Mucosa of rectum (tissue), 2 donors: ENCODE measurements at regions not wholly inside any gene's neighbourhood (a gene's known extent, or its start where the extent isn't known, plus 50 kb on each side); places are given as distances from the start of the nearest gene placed in this dataset.
"Not testable (repeated sequence)": the region's sequence is repeated elsewhere in the genome, so short reads cannot be mapped to it uniquely, and the experiment has no call there.

Source experiments
- H3K27ac ChIP-seq, 2 donors: one replicate each; pipeline ENCODE4 v1.7.0; 2013; ENCODE audit warnings: inconsistent platforms in 2 of 2, low read depth in 2 of 2, low read length in 2 of 2
- H3K27me3 ChIP-seq, 2 donors: one replicate each; pipeline ENCODE4 v1.7.0; 2013; ENCODE audit warnings: low read length in 2 of 2; ENCODE audit not compliant: control insufficient read depth in 2 of 2, insufficient read depth in 2 of 2
- H3K36me3 ChIP-seq, 2 donors: one replicate each; pipeline ENCODE4 v1.7.0; 2013; ENCODE audit warnings: low read length in 2 of 2; ENCODE audit not compliant: control insufficient read depth in 2 of 2, insufficient read depth in 2 of 2
- H3K4me1 ChIP-seq, 2 donors: one replicate each; pipeline ENCODE4 v1.7.0; 2013; ENCODE audit warnings: low read length in 2 of 2, mild to moderate bottlenecking in 1 of 2; ENCODE audit not compliant: control insufficient read depth in 2 of 2, insufficient read depth in 2 of 2
- H3K4me3 ChIP-seq, 2 donors: one replicate each; pipeline ENCODE4 v1.7.0; 2013; ENCODE audit warnings: low read length in 2 of 2
- H3K9ac ChIP-seq, 2 donors: one replicate each; pipeline ENCODE4 v1.7.0; 2013; ENCODE audit warnings: low read length in 2 of 2, low read depth in 1 of 2, mild to moderate bottlenecking in 1 of 2
- H3K9me3 ChIP-seq, 2 donors: one replicate each; pipeline ENCODE4 v1.7.0; 2013; ENCODE audit warnings: low read length in 2 of 2; ENCODE audit not compliant: control insufficient read depth in 2 of 2
- donor health status: healthy.
- donor health status: Normal muscosa, but diverticular disease.

GRCh38 chr7:13603016-13603415, 386.4 kb downstream of the ETV1 start:
- H3K27me3 ChIP-seq = no peaks in the 10 kb centered on the region
- H3K36me3 ChIP-seq = no peaks in the 10 kb centered on the region
- H3K9me3 ChIP-seq = no peaks in the 10 kb centered on the region
- H3K4me1 ChIP-seq = no peaks in the 10 kb centered on the region
- no peak overlapping the region for H3K9ac ChIP-seq
- no peak overlapping the region for H3K4me3 ChIP-seq
- no peak overlapping the region for H3K27ac ChIP-seq

- Histone ChIP-seq H3K9ac (no peak overlapping the region), H3K4me1 (no peaks in the 10 kb centered on the region), H3K9me3 (no peaks in the 10 kb centered on the region), H3K36me3 (no peaks in the 10 kb centered on the region), H3K4me3 (no peak overlapping the region), H3K27me3 (no peaks in the 10 kb centered on the region), H3K27ac (no peak overlapping the region)
Measured at GRCh38 chr7:13603661-13604060, 385.8 kb downstream of the ETV1 start.

- H3K9me3 ChIP-seq = no peaks in the 10 kb centered on the region
- H3K27me3 ChIP-seq = no peaks in the 10 kb centered on the region
- H3K36me3 ChIP-seq = no peaks in the 10 kb centered on the region
- H3K4me1 ChIP-seq = no peaks in the 10 kb centered on the region
- no peak overlapping the region for H3K9ac ChIP-seq
- no peak overlapping the region for H3K4me3 ChIP-seq
- H3K27ac ChIP-seq = no peak overlapping the region
Measured at GRCh38 chr7:13604178-13604577, 385.3 kb downstream of the ETV1 start.

GRCh38 chr7:13610372-13610771, 379.1 kb downstream of the ETV1 start:
- Histone ChIP-seq H3K4me3 (no peak overlapping the region), H3K27me3 (no peaks in the 10 kb centered on the region), H3K27ac (no peak overlapping the region), H3K36me3 (no peaks in the 10 kb centered on the region), H3K9me3 (no peaks in the 10 kb centered on the region), H3K4me1 (no peaks in the 10 kb centered on the region), H3K9ac (no peak overlapping the region)

GRCh38 chr7:13615679-13616078, 373.8 kb downstream of the ETV1 start:
- Histone ChIP-seq H3K27ac (no peak overlapping the region), H3K4me1 (no peaks in the 10 kb centered on the region), H3K4me3 (no peak overlapping the region), H3K9ac (no peak overlapping the region), H3K9me3 (no peaks in the 10 kb centered on the region), H3K27me3 (no peaks in the 10 kb centered on the region), H3K36me3 (no peaks in the 10 kb centered on the region)

- Histone ChIP-seq H3K4me1 (no peaks in the 10 kb centered on the region), H3K27me3 (no peaks in the 10 kb centered on the region), H3K36me3 (no peaks in the 10 kb centered on the region), H3K9ac (no peak overlapping the region), H3K27ac (no peak overlapping the region), H3K9me3 (no peaks in the 10 kb centered on the region), H3K4me3 (no peak overlapping the region)
Measured at GRCh38 chr7:13627455-13627854, 362.0 kb downstream of the ETV1 start.

GRCh38 chr7:13628239-13629001, 361.0 kb downstream of the ETV1 start:
- H3K27ac ChIP-seq = no peak overlapping the region
- no peaks in the 10 kb centered on the region for H3K9me3 ChIP-seq
- no peaks in the 10 kb centered on the region for H3K27me3 ChIP-seq
- no peak overlapping the region for H3K9ac ChIP-seq
- H3K4me3 ChIP-seq = no peak overlapping the region
- H3K4me1 ChIP-seq = no peaks in the 10 kb centered on the region
- no peaks in the 10 kb centered on the region for H3K36me3 ChIP-seq

- H3K4me3 ChIP-seq, H3K4me1 ChIP-seq: not testable (repeated sequence)
Measured at GRCh38 chr7:13631207-13632049, 358.0 kb downstream of the ETV1 start.

GRCh38 chr7:13633857-13634256, 355.6 kb downstream of the ETV1 start:
- Histone ChIP-seq H3K9ac (no peak overlapping the region), H3K27ac (no peak overlapping the region), H3K9me3 (no peaks in the 10 kb centered on the region), H3K36me3 (no peaks in the 10 kb centered on the region), H3K27me3 (no peaks in the 10 kb centered on the region), H3K4me1 (no peaks in the 10 kb centered on the region), H3K4me3 (no peak overlapping the region)

More at GRCh38 chr7:13631207-13632049, 358.0 kb downstream of the ETV1 start:
- not testable (repeated sequence) for H3K27me3 ChIP-seq, H3K36me3 ChIP-seq, H3K9me3 ChIP-seq, H3K9ac ChIP-seq, H3K27ac ChIP-seq

- H3K4me3 ChIP-seq = no peak overlapping the region
- no peaks in the 10 kb centered on the region for H3K9me3 ChIP-seq
- H3K4me1 ChIP-seq = no peaks in the 10 kb centered on the region
- H3K9ac ChIP-seq = no peak overlapping the region
- H3K27ac ChIP-seq = no peak overlapping the region
- no peaks in the 10 kb centered on the region for H3K36me3 ChIP-seq
- no peaks in the 10 kb centered on the region for H3K27me3 ChIP-seq
Measured at GRCh38 chr7:13639396-13639795, 350.1 kb downstream of the ETV1 start.
